ENCODE measurements at regions not wholly inside any gene's neighbourhood (a gene's known extent, or its start where the extent isn't known, plus 50 kb on each side); places are given as distances from the start of the nearest gene placed in this dataset.

- TF ChIP-seq CTCF (IDR thresholded peaks at IDR 0.05) = no peak
- TF ChIP-seq POLR2A (IDR thresholded peaks at IDR 0.05) = no peak
- no peak for TF ChIP-seq POLR2AphosphoS5 (IDR thresholded peaks at IDR 0.05)
These were observed 243.5 kb upstream of the DCBLD2 start for GRCh38 chr3:99145031-99145430.

Measured in stomach (tissue), 4 donors.